IPS-18a (cell line): ENCODE measurements at regions not wholly inside any gene's neighbourhood (a gene's known extent, or its start where the extent isn't known, plus 50 kb on each side); places are given as distances from the start of the nearest gene placed in this dataset.

Experiments
- H3K27ac ChIP-seq: one replicate; pipeline ENCODE4 v1.5.1; 2013; ENCODE audit warnings: low read length
- H3K27me3 ChIP-seq: one replicate; pipeline ENCODE4 v1.6.1; 2013; ENCODE audit warnings: mild to moderate bottlenecking, low read length; ENCODE audit not compliant: control insufficient read depth, insufficient read depth
- H3K36me3 ChIP-seq: one replicate; pipeline ENCODE4 v1.6.1; 2013; ENCODE audit warnings: low read depth, low read length; ENCODE audit not compliant: control insufficient read depth
- H3K4me1 ChIP-seq: one replicate; pipeline ENCODE4 v1.6.1; 2013; ENCODE audit warnings: low read depth, low read length; ENCODE audit not compliant: control insufficient read depth
- H3K4me3 ChIP-seq: one replicate; pipeline ENCODE4 v1.5.1; 2013; ENCODE audit warnings: low read length
- H3K9ac ChIP-seq: one replicate; pipeline ENCODE4 v1.6.1; 2013; ENCODE audit warnings: mild to moderate bottlenecking, low read length, moderate library complexity
- H3K9me3 ChIP-seq: one replicate; pipeline ENCODE4 v1.6.1; 2013; ENCODE audit warnings: low read depth, low read length; ENCODE audit not compliant: control insufficient read depth

DNA sequence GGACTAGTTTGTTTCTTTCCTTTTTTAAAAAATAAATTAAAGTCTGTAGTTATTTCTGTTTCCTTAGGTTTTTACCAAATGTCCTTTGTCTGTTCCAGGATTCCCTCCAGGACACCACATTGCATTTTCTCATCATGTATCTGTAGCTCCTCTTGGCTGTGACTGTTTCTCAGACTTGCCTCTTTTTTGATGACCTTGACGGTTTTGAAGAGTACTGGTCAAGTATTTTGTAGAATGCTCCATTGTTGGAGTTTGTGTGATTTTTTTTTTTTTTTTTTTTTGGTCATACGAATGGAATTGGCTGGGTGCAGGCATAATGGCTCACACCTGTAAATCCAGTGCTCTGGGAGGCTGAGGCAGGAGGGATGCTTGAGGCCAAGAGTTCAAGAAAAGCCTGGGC is 127.1 kb upstream of the BMPER start:
- Histone ChIP-seq H3K9ac (no peak overlapping the region), H3K27me3 (no peaks in the 10 kb centered on the region), H3K36me3 (no peaks in the 10 kb centered on the region), H3K9me3 (no peaks in the 10 kb centered on the region), H3K27ac (no peak overlapping the region), H3K4me3 (no peak overlapping the region), H3K4me1 (peaks cover 5% of the 10 kb centered on the region)

DNA sequence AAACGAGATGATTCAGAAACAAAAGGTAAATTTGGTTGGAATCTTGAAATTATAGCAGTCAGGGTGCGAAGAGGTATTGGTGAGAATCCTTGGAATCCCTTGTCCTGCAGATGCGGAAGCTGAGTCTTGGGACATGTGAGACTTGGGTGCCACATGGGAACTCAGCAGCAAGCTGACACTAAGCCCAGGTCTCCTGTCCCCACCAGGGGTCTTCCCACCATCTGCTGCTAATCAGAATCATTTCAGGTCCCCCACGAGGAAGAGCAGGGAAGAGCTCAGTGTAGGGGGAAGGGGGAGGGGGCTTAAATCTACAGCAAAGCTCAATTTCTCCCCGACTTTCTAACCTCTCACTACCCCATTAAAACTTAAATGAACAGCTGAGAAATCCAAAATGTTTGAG is 126.1 kb upstream of the BMPER start:
- Histone ChIP-seq H3K27ac (no peak overlapping the region), H3K4me3 (no peak overlapping the region), H3K36me3 (no peaks in the 10 kb centered on the region), H3K9ac (no peak overlapping the region), H3K9me3 (no peaks in the 10 kb centered on the region), H3K27me3 (no peaks in the 10 kb centered on the region), H3K4me1 (peaks cover 5% of the 10 kb centered on the region)

DNA sequence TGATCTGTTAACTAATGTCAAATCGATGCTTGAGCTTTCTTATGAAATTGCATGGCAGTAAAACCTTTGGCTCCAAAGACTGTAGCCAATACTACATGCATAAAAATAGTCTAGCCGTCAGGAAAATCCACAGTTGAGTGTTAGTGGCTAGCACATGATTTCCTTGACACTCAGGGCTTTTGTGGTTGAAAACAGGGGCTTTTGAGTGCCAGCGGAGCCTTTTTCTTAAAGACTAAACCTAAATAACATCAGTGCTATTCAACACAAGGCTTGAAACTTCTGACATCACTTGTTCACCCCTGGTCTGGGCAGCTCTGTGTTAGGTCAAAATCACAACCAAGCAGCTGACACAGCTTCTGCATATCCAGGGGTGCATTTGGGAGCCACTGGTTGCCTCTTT is 124.2 kb upstream of the BMPER start:
- Histone ChIP-seq H3K9ac (no peak overlapping the region), H3K36me3 (no peaks in the 10 kb centered on the region), H3K27me3 (no peaks in the 10 kb centered on the region), H3K27ac (no peak overlapping the region), H3K4me3 (no peak overlapping the region), H3K9me3 (no peaks in the 10 kb centered on the region), H3K4me1 (peaks cover 5% of the 10 kb centered on the region)

DNA sequence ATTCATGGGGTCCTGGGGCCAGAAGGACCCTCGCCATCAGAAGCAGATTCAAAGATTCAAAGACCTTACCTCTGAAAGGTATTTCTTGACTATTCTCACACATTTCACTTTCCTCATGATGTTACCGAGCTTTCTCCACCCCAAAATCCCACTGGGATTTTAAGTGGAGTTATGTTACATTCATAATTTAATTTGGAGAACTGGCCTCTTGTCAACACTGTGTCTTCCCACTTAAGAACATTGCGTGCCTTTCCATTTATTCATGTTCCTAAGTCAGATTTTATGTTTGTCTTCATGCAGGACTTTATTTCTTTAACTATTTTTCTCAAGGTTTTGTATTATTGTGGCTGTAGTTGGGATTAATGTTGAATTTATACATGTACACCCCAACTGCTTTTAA is 123.5 kb upstream of the BMPER start:
- H3K9me3 ChIP-seq, result no peaks in the 10 kb centered on the region
- no peak overlapping the region for H3K9ac ChIP-seq
- no peaks in the 10 kb centered on the region for H3K27me3 ChIP-seq
- H3K4me3 ChIP-seq, result no peak overlapping the region
- peaks cover 5% of the 10 kb centered on the region for H3K4me1 ChIP-seq
- H3K36me3 ChIP-seq, result no peaks in the 10 kb centered on the region
- H3K27ac ChIP-seq, result no peak overlapping the region

DNA sequence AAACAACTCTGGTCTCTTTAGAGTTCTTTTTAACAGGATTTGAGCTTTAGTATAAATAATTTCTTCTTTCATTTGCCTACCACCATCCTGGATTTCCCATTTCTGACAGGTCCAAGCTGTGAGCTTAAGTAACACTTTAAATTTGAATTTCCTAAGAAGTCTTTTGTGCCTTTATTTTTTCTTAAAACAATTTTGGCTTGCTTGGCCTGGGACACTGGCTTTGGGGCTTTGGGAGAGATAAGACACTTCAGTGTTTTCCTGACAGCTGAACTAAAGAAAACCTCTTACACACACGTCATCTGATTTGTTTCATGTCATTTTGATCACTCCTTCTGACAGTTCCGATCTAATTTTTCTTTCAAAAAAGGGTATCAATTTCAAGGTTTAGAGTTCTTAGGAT is 121.3 kb upstream of the BMPER start:
- Histone ChIP-seq H3K4me1 (peaks cover 4% of the 10 kb centered on the region), H3K9me3 (no peaks in the 10 kb centered on the region), H3K4me3 (no peak overlapping the region), H3K9ac (no peak overlapping the region), H3K27ac (no peak overlapping the region), H3K36me3 (no peaks in the 10 kb centered on the region), H3K27me3 (no peaks in the 10 kb centered on the region)

DNA sequence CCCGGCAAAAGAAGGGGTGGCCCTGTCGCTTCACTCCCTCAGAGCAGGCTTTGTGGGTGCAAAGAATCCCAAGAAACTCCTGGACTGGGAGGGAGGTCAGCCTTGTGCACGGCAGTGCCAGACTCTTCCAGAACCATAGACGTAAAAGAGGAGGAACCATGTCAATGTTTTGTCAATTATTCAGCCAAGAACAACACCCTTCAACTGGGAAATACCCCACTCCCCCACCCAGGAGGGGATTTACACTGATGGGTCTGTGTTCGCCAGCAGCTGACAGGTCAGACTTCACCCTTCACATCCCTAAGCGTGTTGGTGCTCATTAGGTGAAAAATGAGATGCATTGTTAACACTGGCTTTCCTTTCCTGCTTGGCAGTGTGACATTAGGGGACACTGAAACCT is 116.8 kb upstream of the BMPER start:
- Histone ChIP-seq H3K36me3 (no peaks in the 10 kb centered on the region), H3K4me1 (peaks cover 15% of the 10 kb centered on the region), H3K27ac (no peak overlapping the region), H3K9me3 (no peaks in the 10 kb centered on the region), H3K4me3 (no peak overlapping the region), H3K27me3 (no peaks in the 10 kb centered on the region), H3K9ac (no peak overlapping the region)

DNA sequence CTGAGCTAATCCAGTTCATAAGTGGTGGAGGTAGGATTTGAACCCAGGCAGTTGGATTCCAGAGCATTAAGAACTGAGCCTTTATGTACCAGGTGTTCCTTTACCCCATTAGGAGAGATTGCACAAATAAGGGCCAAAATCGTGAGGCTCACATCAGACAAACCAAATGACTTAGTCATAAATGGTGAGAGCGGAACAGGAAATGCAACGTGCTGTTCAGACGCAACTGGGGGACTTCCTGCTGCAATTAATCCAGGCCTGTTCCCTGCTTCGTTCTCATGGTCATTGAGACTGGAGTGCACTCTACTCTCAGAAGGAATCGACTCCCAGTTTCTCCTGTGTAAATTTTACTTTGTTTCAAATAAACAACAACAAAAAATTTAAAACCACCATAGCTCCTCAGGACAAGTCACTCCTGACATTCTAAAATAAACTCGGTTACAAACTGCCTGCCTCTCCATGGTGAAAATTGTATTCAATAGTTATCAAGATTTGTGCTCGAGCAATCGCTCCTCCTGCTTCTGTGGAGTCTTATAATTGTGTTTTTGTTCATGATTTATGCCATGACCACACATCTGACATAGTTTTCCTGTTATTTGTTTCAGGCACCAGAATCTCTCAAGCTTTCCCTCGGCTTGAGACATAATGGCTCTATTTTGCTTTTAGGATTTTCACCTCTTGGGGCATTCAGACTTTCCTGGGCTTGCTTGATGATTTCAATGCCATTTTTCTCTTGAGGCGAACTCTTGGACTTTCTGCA is 115.3 kb upstream of the BMPER start:
- no peak overlapping the region for H3K4me3 ChIP-seq
- peaks cover 15% of the 10 kb centered on the region for H3K4me1 ChIP-seq
- H3K9ac ChIP-seq, result no peak overlapping the region
- H3K27me3 ChIP-seq, result no peaks in the 10 kb centered on the region
- no peak overlapping the region for H3K27ac ChIP-seq
- H3K9me3 ChIP-seq, result no peaks in the 10 kb centered on the region
- no peaks in the 10 kb centered on the region for H3K36me3 ChIP-seq

DNA sequence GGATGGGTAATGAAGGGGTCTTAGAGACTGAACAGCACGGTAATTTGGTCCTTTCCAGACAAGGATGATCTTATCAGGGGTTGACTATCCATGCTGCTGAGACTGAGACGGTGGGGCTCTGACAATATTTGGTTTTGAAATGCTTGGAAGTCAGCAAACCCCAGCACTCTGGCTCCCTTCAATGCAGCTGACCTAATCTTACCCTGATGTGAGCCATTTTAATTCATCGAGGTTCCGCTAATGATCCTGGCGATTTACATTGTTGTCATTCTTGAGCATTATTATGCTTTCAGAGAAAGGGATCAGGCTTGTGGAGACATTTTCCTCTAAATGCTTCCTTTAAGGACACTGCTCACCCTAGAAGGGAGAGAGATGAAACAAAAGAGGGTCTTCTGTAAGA is 114.6 kb upstream of the BMPER start:
- Histone ChIP-seq H3K9ac (no peak overlapping the region), H3K27ac (no peak overlapping the region), H3K4me1 (peaks cover 15% of the 10 kb centered on the region), H3K9me3 (no peaks in the 10 kb centered on the region), H3K4me3 (no peak overlapping the region), H3K36me3 (no peaks in the 10 kb centered on the region), H3K27me3 (no peaks in the 10 kb centered on the region)

DNA sequence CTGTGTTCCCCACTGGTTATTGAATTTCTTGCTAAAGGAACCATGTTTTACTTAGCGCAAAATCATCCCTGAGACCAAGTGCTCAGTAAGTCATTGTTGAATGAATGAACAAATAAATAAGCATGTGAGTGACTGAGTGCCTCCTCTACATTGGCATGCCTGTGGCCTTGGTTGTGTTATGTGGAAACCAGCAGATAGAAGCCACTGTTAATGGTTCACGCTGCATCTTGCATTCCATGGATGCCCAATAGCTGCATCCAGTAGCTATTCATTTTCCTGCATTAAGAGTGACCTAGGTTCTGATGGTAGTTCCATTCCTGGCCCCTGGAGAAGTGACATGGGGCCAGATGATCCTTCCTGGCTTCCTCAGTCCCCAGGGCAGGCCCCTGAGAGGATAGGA is 113.3 kb upstream of the BMPER start:
- Histone ChIP-seq H3K9ac (no peak overlapping the region), H3K36me3 (no peaks in the 10 kb centered on the region), H3K4me3 (no peak overlapping the region), H3K9me3 (no peaks in the 10 kb centered on the region), H3K27ac (no peak overlapping the region), H3K27me3 (no peaks in the 10 kb centered on the region), H3K4me1 (peaks cover 15% of the 10 kb centered on the region)

DNA sequence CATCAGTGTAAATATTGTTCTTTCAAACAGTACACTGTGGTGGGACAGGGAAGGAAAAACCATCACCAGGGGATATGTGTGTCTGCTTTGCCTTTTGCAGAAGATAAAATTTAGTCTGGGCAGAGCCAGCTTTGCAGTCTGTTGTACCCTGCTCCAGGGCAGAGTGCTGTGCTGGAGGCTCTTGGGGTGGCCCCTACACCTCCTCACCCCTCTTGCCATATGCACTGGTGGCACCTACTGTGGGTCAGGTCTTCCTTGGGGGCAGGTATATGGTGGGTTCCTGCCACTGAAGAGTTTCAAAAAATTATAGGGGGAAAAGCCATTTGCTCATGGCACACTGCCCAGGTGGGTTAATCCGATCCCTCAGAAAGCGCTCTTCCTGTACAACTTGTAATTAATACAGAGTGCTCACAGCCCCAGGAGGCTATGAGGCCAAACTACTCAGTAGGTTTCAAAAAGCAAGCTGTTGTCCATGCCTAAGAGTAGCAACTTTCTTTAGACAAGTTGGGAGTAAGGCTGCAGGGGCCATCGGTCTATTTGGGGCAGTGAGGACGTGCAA is 112.7 kb upstream of the BMPER start:
- Histone ChIP-seq H3K36me3 (no peaks in the 10 kb centered on the region), H3K9me3 (no peaks in the 10 kb centered on the region), H3K9ac (no peak overlapping the region), H3K27me3 (no peaks in the 10 kb centered on the region), H3K4me1 (peaks cover 15% of the 10 kb centered on the region), H3K4me3 (no peak overlapping the region), H3K27ac (no peak overlapping the region)

DNA sequence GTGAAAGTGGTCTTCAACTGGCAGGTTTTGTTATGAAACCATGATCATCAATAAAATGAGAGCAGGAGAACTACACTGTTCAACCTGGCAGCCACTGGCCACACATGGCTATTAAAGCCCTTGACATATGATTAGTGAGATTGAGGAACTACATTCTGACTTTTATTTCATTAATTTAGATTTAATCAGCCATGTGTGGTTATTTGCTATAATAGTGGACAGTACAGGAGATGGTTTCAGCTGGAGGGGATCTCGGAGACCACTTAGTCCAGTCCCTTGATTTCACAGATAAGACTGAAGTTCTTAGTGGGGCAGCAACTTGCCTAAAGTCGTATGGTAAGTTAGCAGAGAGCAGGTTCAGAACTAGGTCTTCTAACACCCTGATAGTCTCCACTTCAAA is 111.7 kb upstream of the BMPER start:
- Histone ChIP-seq H3K27me3 (no peaks in the 10 kb centered on the region), H3K9me3 (no peaks in the 10 kb centered on the region), H3K4me1 (peaks cover 15% of the 10 kb centered on the region), H3K9ac (no peak overlapping the region), H3K36me3 (no peaks in the 10 kb centered on the region), H3K27ac (no peak overlapping the region), H3K4me3 (no peak overlapping the region)

DNA sequence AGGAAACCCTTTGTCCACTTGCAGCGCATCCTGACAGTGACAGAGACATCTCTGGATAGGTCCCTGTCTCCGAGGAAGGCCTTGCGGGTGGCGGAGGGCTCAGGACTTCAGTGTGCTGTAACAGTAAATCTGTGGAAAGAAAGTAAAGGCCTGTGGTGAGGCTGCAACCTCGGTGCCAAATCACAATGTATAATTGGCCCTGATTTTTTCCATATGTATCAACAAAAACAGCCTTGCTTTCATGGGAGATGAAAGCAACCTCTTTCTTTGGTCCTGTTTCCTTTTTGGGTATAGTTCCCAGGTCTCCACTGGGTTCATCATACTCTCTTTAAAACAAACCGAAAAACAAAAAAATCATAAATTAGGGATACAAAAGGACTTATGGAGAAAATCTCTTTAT is 110.9 kb upstream of the BMPER start:
- Histone ChIP-seq H3K9ac (no peak overlapping the region), H3K9me3 (no peaks in the 10 kb centered on the region), H3K4me3 (no peak overlapping the region), H3K4me1 (peaks cover 15% of the 10 kb centered on the region), H3K36me3 (no peaks in the 10 kb centered on the region), H3K27ac (no peak overlapping the region), H3K27me3 (no peaks in the 10 kb centered on the region)
